Fibroblast of the aortic adventitia (primary cell): ENCODE measurements at regions not wholly inside any gene's neighbourhood (a gene's known extent, or its start where the extent isn't known, plus 50 kb on each side); places are given as distances from the start of the nearest gene placed in this dataset.

Experiments
- DNase-seq: peaks from one replicate; pipeline ENCODE4 v3.0.0-alpha.2; 2010; ENCODE audit warnings: low read depth
- H3K4me3 ChIP-seq: 2 replicates; pipeline ENCODE4 v1.5.1; 2011; ENCODE audit warnings: low read depth, mild to moderate bottlenecking, control low read depth, low read length, moderate library complexity
- TF ChIP-seq, protein P1 (sequence below): IDR thresholded peaks from 2 replicates; pipeline ENCODE4 v1.5.1; 2011; ENCODE audit warnings: mild to moderate bottlenecking, low read length, control low read depth, inconsistent platforms; ENCODE audit not compliant: insufficient read depth

DNA sequence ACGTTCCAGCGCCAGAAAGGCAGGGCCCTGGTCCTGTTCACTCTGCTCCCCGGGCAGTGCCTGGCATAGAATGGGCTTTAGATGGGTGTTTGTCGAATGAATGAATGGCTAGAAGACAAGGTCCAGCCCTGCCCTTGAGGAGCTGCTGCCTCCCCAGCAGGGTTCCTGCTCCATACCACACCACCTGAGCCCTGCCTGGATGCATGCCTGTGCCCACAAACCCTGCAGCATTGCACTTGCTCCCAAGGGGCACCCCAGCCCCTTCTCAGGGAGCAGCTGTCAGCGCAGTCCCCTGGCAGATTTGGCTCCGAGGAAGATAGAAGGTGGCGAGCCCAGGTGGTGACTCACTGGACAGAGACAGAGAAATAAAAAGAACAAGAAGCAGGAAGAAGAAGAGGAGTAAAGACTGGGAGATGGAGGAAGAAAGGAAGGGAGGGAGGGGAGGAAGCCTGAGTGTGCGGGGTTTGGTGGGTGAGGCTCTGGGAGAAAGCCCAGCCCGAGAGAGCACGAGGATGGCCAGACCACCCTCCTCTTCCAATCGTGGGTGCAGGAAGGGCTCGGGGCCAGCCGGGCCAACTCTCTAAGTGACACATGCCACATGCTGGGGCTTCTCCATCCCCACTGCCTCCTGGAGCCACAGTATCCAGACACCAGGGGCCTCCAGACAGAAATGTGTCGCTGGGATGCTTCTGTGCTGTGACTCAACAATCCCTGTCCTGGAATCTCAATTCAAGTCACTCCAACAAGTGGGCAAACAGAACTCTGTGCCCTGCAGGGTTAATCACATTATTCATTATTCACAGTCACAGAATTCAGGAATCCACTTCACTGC lies 1474.3 kb downstream of the BRD1 start:
- H3K4me3 ChIP-seq: no peak overlapping the region
- no peak for DNase-seq
- TF ChIP-seq, protein P1, sequence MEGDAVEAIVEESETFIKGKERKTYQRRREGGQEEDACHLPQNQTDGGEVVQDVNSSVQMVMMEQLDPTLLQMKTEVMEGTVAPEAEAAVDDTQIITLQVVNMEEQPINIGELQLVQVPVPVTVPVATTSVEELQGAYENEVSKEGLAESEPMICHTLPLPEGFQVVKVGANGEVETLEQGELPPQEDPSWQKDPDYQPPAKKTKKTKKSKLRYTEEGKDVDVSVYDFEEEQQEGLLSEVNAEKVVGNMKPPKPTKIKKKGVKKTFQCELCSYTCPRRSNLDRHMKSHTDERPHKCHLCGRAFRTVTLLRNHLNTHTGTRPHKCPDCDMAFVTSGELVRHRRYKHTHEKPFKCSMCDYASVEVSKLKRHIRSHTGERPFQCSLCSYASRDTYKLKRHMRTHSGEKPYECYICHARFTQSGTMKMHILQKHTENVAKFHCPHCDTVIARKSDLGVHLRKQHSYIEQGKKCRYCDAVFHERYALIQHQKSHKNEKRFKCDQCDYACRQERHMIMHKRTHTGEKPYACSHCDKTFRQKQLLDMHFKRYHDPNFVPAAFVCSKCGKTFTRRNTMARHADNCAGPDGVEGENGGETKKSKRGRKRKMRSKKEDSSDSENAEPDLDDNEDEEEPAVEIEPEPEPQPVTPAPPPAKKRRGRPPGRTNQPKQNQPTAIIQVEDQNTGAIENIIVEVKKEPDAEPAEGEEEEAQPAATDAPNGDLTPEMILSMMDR: no peak

DNA sequence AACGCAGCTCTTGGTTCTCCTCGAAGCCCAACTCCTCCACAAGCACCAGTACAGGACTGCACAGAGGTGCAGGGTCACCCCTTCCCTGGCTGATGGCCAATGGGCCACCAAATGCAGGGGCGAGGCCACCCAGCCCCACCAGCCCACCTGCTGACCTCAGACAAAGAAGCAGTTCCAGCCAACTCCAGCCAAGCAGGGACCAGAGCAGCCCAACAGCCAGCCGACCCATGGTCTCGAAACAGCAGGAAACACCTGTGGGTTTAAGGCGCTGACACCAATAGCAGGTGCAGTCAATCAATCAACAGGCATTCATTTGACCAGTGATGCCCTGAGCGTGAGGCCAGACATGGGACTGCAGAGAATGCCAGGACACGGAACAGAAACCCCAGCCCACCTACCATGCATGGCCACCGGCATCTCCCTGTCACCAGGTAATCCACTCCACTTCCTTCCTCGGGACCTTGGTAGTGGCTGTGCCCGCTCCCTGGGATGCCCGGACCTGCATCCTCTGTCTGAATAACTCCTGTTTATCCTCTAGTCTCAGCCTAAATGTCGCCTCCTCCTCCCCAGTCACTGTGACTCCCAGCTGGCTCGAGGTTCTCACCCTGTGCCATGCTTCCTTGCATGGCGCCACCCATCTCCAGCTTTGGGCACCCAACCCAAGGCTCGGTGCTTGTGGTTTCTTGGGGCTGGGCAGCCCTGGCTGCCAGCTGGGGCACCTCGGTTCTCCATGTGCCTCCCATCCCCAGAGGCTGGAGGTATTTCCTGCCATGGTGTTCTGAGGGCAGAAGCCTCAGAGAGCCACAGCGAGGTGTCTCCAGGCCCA lies 1475.4 kb downstream of the BRD1 start:
- no peak overlapping the region for H3K4me3 ChIP-seq
- no peak for DNase-seq
- TF ChIP-seq, protein P1: no peak

DNA sequence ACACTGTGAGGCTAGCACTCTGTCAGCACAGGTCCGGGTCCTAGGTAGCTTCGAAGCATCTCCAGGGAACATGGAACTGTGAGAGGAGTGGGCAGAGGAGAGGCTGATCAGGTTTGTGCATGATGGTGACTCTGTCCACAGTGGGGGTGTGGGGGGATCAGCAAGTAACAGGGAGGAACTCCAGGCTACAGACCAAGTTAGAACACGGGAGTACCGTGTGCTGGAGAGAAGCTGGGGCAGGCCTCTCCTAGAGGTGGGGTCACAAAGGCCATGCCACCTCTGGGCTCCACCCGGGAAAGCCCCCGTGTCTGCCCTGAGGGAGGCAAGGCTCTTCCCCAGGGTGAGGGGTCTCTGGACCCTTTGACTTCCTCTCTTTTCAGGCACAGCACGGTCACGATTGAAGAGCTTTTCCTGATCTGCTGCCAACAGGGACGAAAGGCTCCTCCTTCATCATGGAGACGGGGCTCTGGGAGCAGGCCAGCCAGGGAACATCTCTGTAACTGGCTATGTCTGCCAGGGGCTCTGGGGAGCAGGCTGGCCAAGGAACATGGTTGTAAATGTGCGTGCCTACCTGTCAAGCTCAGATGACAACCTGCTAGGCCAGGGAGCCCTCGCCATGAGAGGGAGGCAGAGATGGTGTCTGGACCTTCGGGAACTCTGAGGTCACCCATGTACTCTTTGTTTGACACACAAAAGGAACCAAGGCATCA lies 1476.1 kb downstream of the BRD1 start:
- no peak for DNase-seq
- TF ChIP-seq, protein P1: no peak
- H3K4me3 ChIP-seq: no peak overlapping the region

DNA sequence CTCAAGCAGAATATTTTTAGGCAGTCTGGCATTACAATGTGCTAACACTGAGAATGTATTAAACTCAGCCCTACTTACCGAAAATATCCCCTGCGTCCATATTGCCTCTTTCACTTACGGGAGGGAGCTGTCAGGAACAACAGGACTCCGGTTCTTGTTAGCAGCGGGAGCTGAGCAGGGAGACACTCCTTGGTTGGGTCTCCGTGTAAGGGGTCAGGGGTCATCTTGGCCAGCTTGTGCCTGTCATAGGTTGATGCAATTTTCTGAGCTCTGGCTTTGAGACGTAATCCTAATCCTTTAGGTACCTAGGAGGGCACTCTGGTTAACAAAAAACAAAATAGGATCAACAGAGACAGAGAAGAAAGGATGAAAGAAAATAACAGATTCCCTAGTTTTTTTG lies 1477.2 kb downstream of the BRD1 start:
- H3K4me3 ChIP-seq: no peak overlapping the region
- DNase-seq: no peak
- TF ChIP-seq, protein P1: no peak

DNA sequence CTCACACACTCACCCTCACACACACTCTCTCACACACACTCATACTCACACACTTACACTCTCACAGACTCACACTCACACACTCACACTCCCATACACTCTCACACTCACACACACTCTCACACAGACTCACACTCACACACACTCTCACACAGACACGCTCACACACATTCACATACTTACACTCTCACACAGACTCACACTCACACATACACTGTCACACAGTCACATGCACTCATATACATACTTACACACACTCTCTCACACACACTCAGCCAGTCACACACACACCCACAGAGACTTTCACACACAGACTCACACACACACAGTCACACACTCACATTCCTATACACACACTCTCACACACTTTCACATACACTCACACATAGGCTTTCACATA lies 1478.8 kb downstream of the BRD1 start:
- DNase-seq: no peak
- H3K4me3 ChIP-seq: no peak overlapping the region
- TF ChIP-seq, protein P1: no peak

DNA sequence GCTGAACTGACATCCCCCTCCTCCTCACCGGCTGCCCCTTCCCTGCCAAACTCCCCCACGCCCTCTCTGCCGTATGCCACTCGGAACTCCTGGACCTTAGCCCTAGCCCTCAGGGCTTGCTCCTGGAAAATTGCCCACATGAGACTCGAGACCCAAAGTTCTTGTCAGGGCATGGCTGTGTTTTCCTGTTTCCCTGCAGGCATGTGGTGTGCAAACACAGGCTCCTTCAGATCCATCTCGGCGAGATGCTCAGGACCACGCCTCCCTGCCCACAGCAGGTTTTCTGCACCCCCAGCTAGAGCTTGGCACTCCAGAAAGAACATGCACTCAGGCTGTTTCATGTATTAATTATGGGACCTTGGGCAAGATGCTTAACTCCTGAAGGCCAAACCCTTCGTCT lies 1480.4 kb downstream of the BRD1 start:
- no peak overlapping the region for H3K4me3 ChIP-seq
- TF ChIP-seq, protein P1: no peak

More for the DNA sequence above, 1480.4 kb downstream of the BRD1 start:
- no peak for DNase-seq
